AG09309 (cell line): ENCODE measurements at regions not wholly inside any gene's neighbourhood (a gene's known extent, or its start where the extent isn't known, plus 50 kb on each side); places are given as distances from the start of the nearest gene placed in this dataset.

ENCODE experiments used
- DNase-seq: peaks from one replicate; pipeline ENCODE4 v3.0.0-alpha.2; 2010; ENCODE audit warnings: low read depth
- H3K4me3 ChIP-seq: 2 replicates; pipeline ENCODE4 v1.5.1; 2011; ENCODE audit warnings: mild to moderate bottlenecking, low read depth, low read length, moderate library complexity; ENCODE audit not compliant: control insufficient read depth
- TF ChIP-seq, protein P1 (sequence below): IDR thresholded peaks from 2 replicates; pipeline ENCODE4 v1.5.1; 2011; ENCODE audit warnings: mild to moderate bottlenecking, low read depth, low read length, inconsistent platforms; ENCODE audit not compliant: insufficient read depth, control insufficient read depth; ENCODE audit errors: missing control alignments

GRCh38 chr4:125522588-125522987 is 207.8 kb downstream of the FAT4 start:
- TF ChIP-seq, protein P1, sequence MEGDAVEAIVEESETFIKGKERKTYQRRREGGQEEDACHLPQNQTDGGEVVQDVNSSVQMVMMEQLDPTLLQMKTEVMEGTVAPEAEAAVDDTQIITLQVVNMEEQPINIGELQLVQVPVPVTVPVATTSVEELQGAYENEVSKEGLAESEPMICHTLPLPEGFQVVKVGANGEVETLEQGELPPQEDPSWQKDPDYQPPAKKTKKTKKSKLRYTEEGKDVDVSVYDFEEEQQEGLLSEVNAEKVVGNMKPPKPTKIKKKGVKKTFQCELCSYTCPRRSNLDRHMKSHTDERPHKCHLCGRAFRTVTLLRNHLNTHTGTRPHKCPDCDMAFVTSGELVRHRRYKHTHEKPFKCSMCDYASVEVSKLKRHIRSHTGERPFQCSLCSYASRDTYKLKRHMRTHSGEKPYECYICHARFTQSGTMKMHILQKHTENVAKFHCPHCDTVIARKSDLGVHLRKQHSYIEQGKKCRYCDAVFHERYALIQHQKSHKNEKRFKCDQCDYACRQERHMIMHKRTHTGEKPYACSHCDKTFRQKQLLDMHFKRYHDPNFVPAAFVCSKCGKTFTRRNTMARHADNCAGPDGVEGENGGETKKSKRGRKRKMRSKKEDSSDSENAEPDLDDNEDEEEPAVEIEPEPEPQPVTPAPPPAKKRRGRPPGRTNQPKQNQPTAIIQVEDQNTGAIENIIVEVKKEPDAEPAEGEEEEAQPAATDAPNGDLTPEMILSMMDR = no peak
- no peak for DNase-seq
- no peak overlapping the region for H3K4me3 ChIP-seq

GRCh38 chr4:125522992-125523391 is 208.2 kb downstream of the FAT4 start:
- H3K4me3 ChIP-seq = no peak overlapping the region
- DNase-seq = no peak
- TF ChIP-seq, protein P1 = no peak

DNA sequence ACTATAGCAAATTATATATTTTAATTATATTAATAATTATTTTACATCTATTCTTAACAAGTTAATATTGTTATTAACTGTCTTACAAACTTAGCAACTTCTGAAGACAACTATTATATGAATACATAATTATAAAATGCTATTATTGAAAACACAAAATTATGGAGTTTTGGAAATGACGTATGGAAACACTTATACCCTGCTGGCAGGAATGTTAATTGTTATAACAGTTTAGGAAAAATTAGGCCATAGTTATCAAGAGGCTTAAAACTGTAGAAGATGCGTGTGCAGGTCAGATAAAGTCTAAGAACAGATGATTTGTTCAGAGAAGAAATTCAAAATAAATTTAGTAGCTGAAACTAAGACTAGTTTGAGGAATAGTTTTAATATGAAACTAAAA is 211.7 kb downstream of the FAT4 start:
- TF ChIP-seq, protein P1 = peak; percentile 12
- no peak overlapping the region for H3K4me3 ChIP-seq
- no peak for DNase-seq

GRCh38 chr4:125527681-125528080 is 212.9 kb downstream of the FAT4 start:
- no peak for DNase-seq
- H3K4me3 ChIP-seq = no peak overlapping the region
- TF ChIP-seq, protein P1 = no peak

- DNase-seq = no peak
- no peak overlapping the region for H3K4me3 ChIP-seq
- TF ChIP-seq, protein P1 = no peak
Measured at GRCh38 chr4:125529071-125529470, 214.3 kb downstream of the FAT4 start.

DNA sequence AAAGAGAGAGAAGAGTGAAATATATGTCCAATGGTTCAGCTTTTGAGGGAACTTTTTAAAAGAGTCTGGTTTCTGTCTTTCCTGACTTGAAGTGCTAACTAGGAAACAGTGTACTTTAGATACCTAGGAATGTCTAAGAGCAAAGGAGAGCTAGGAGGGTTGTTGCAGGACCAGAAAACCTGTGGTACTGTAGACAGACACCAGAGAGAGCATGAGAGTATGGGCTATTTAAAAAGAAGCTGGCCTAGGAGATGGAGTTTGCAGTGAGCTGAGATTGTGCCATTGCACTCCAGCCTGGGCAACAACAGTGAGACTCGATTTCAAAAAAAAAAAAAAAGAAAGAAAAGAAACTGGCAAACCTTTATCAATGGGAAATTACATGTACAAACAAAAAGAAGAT is 223.9 kb downstream of the FAT4 start:
- TF ChIP-seq, protein P1 = no peak
- H3K4me3 ChIP-seq = no peak overlapping the region
- DNase-seq = no peak

- TF ChIP-seq, protein P1 = no peak
- DNase-seq = no peak
- H3K4me3 ChIP-seq = no peak overlapping the region
Measured at GRCh38 chr4:125539691-125540090, 224.9 kb downstream of the FAT4 start.
